ENCODE measurements at regions not wholly inside any gene's neighbourhood (a gene's known extent, or its start where the extent isn't known, plus 50 kb on each side); places are given as distances from the start of the nearest gene placed in this dataset.

- TF ChIP-seq GATAD2B (conservative IDR thresholded peaks at IDR 0.05; ENCODE audit: low read depth), result no peak
- TF ChIP-seq POLR2AphosphoS5 (IDR thresholded peaks at IDR 0.05; ENCODE audit: low read length), result no peak
- TF ChIP-seq, protein P1, sequence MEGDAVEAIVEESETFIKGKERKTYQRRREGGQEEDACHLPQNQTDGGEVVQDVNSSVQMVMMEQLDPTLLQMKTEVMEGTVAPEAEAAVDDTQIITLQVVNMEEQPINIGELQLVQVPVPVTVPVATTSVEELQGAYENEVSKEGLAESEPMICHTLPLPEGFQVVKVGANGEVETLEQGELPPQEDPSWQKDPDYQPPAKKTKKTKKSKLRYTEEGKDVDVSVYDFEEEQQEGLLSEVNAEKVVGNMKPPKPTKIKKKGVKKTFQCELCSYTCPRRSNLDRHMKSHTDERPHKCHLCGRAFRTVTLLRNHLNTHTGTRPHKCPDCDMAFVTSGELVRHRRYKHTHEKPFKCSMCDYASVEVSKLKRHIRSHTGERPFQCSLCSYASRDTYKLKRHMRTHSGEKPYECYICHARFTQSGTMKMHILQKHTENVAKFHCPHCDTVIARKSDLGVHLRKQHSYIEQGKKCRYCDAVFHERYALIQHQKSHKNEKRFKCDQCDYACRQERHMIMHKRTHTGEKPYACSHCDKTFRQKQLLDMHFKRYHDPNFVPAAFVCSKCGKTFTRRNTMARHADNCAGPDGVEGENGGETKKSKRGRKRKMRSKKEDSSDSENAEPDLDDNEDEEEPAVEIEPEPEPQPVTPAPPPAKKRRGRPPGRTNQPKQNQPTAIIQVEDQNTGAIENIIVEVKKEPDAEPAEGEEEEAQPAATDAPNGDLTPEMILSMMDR (IDR thresholded peaks at IDR 0.05 in 2 of 3, conservative IDR thresholded peaks at IDR 0.05 in 1 of 3; ENCODE audit: control insufficient read depth in 2 of 3, extremely low read depth in 1 of 3, insufficient read depth in 1 of 3, low read depth in 3 of 3, low read length in 3 of 3), result no peak
- TF ChIP-seq ATF3 (IDR thresholded peaks at IDR 0.05; ENCODE audit: borderline replicate concordance, extremely low read depth, low read depth, low read length), result no peak
- no peak for TF ChIP-seq RFX5 (IDR thresholded peaks at IDR 0.05; ENCODE audit: low read depth, low read length)
- TF ChIP-seq EP300 (IDR thresholded peaks at IDR 0.05; ENCODE audit: borderline replicate concordance in 1 of 2, control insufficient read depth in 1 of 2, low read depth in 2 of 2, low read length in 2 of 2), result no peak
- TF ChIP-seq STAT3 (IDR thresholded peaks at IDR 0.05; ENCODE audit: low read depth, low read length), result no peak
- no peak for TF ChIP-seq RCOR1 (conservative IDR thresholded peaks at IDR 0.05; ENCODE audit: low read depth, low read length)
- TF ChIP-seq RAD21 (IDR thresholded peaks at IDR 0.05; ENCODE audit: insufficient read depth, low read depth, low read length), result no peak
- no peak for TF ChIP-seq TAF1 (IDR thresholded peaks at IDR 0.05; ENCODE audit: borderline replicate concordance, low read depth, low read length)
- no peak for TF ChIP-seq TARDBP (IDR thresholded peaks at IDR 0.05; ENCODE audit: borderline replicate concordance)
- no peak for TF ChIP-seq PKNOX1 (IDR thresholded peaks at IDR 0.05)
Observed at GRCh38 chr5:174310243-174310642, 264.7 kb downstream of the NSG2 start.

Data from GM12878 (cell line).